ENCODE measurements at regions not wholly inside any gene's neighbourhood (a gene's known extent, or its start where the extent isn't known, plus 50 kb on each side); places are given as distances from the start of the nearest gene placed in this dataset.
A peak's percentile ranks its signal among the peaks of the same experiment; 100 is the strongest.
"Not testable (repeated sequence)": the region's sequence is repeated elsewhere in the genome, so short reads cannot be mapped to it uniquely, and the experiment has no call there.

DNA sequence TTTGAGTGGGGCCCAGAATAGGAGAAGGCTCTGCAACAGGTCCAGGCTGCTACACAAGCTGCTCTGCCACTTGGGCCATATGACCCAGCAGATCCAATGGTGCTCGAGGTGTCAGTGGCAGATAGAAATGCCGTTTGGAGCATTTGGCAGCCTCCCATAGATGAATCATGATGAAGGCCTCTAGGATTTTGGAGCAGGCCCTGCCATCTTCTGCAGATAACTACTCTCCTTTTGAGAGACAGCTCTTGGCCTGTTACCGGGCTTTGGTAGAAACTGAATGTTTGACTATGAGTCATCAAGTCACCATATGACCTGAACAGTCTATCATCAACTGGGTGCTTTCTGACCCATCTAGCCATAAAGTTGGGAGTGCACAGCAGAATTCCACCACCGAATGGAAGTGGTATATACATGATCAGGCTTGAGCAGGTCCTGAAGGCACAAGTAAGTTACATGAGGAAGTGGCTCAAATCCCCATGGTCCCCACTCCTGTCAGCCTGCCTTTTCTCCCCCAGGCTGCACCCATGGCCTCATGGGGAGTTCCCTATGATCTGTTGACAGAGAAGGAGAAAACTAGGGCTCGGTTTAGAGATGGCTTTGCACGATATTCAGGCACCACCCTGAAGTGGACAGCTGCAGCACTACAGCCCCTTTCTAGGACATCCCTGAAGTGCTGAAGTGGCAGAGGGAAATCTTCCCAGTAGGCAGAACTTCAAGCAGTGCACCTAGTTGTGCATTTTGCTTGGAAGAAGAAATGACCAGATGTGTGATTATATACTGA is 971.4 kb downstream of the MCTP2 start:
- DNase-seq (ENCODE audit: low read depth in 4 of 4, low spot score in 3 of 4) = no peak

GRCh38 chr15:95205077-95205476 is 973.7 kb downstream of the MCTP2 start:
- DNase-seq (ENCODE audit: low read depth in 4 of 4, low spot score in 3 of 4) = no peak

GRCh38 chr15:95205830-95206229 is 974.5 kb downstream of the MCTP2 start:
- not testable (repeated sequence) for DNase-seq (ENCODE audit: low read depth in 4 of 4, low spot score in 3 of 4)

DNA sequence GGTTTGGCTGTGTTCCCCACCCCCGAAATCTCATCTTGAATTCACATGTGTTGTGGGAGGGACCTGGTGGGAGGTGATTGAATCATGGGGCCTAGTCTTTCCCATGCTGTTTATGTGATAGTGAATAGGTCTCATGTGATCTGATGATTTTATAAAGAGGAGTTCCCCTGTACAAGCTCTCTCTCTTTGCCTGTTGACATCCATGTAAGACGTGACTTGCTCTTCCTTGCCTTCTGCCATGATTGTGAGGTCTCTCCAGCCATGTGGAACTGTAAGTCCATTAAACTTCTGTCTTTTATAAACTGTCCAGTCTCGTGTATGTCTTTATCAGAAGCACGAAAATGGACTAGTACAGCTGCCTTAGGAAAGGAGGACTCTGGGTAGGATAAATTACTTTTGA is 976.7 kb downstream of the MCTP2 start:
- DNase-seq (ENCODE audit: low read depth in 4 of 4, low spot score in 3 of 4) = no peak

DNA sequence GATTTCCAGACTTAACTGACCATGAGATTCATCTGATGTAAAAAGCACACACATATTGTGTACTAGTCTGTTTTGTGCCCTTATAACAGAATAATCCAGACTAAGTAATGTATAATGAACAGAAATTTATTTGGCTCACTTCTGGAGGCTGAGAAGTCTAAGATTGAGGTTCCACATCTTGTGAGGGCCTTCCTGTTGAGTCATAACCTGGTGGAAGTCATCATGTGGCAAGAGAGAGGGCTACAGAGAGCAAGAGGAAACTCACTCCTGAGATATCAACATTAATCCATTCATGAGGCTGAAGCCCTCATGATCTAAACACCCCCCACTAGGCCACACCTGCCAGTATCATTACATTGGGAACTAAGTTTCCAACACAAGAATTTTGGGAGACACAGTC is 977.6 kb downstream of the MCTP2 start:
- no peak for DNase-seq (ENCODE audit: low read depth in 4 of 4, low spot score in 3 of 4)

- no peak for DNase-seq (ENCODE audit: low read depth in 4 of 4, low spot score in 3 of 4)
Measured at GRCh38 chr15:95210436-95210981, 979.1 kb downstream of the MCTP2 start.

GRCh38 chr15:95215017-95215416 is 983.7 kb downstream of the MCTP2 start:
- peak in 1 of 4 donors; percentile 13 for DNase-seq (ENCODE audit: low read depth in 4 of 4, low spot score in 3 of 4)

GRCh38 chr15:95226835-95227234 is 995.5 kb downstream of the MCTP2 start:
- no peak for DNase-seq (ENCODE audit: low read depth in 4 of 4, low spot score in 3 of 4)

- DNase-seq (ENCODE audit: low read depth in 4 of 4, low spot score in 3 of 4) = no peak
Measured at GRCh38 chr15:95227235-95227634, 995.9 kb downstream of the MCTP2 start.

- DNase-seq (ENCODE audit: low read depth in 4 of 4, low spot score in 3 of 4) = no peak
Measured at GRCh38 chr15:95228856-95229555, 997.6 kb downstream of the MCTP2 start.

GRCh38 chr15:95235033-95235432 is 1003.7 kb downstream of the MCTP2 start:
- DNase-seq (ENCODE audit: low read depth in 4 of 4, low spot score in 3 of 4) = no peak

DNA sequence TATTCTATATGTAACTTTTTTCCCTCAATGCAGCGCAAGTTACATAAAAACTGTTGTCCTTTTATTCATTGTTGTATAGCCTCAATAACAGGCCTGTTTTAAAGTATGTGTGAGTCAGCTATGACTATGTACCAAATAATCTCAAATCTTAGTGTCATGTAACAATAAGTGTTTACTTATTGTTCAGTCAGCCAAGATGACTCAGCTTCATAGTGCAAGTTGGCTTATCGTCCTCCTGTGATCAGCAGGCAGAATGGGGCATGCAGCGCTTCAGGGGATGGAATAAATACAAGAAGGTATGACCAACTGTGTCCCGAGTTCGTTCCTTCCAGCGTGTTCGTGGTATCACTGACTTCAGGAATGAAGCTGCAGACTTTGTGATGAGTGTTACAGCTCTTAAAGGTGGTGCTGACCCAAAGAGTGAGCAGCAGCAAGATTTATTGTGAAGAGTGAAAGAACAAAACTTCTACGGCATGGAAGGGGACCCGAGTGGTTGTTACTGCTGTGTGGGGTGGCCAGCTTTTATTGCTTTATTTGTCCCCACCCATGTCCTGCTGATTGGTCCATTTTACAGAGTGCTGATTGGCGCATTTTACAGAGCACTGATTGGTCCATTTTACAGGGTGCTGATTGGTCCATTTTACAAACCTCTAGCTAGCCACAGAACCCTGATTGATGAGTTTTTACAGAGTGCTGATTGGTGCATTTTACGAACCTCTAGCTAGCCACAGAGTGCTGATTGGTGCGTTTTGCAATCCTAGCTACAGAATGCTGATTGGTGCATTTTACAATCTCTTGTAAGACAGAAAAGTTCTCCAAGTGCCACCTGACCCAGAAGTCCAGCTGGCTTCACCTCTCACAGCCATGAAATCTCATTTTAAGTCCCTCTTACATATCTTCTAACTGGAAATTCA is 1016.0 kb downstream of the MCTP2 start:
- no peak for DNase-seq (ENCODE audit: low read depth in 4 of 4, low spot score in 3 of 4)

DNA sequence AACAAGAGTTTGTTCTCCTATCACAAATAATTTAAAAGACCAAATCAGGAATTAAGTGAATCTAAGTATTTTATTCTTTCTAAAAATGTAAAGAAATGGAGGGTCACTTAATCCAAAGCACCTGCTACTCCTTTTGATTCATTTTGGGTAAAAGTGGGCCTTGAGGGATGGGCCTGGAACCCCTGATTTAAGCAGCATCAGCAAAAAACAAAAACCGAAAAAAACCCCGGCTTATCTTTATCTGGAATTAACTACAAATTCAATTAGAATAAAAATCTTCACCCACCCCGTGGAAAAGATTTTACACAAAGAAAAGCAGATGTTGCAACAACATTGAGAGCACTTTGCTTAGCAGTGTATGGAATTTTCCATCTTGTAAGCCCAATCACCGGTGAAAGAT is 1018.2 kb downstream of the MCTP2 start:
- DNase-seq (ENCODE audit: low read depth in 4 of 4, low spot score in 3 of 4) = no peak

DNA sequence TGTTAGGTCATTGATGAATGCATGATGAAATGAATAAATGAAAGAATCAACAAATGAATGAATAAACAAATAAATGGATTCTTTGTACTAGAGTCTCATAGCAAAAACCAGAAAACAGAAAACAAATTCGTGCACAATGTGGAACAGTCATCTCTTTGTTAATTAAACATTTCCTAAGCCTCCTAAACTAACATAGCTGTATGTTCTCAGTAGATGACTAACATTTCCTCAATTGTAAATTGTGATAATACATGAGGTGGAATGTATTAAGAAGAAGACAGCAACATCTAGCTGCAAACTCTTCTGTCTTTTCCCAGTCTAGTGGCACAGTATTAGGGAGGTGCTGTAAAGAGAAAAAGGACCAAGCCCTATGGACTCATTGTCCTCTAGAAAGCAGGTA is 1021.0 kb downstream of the MCTP2 start:
- no peak for DNase-seq (ENCODE audit: low read depth in 4 of 4, low spot score in 3 of 4)

DNA sequence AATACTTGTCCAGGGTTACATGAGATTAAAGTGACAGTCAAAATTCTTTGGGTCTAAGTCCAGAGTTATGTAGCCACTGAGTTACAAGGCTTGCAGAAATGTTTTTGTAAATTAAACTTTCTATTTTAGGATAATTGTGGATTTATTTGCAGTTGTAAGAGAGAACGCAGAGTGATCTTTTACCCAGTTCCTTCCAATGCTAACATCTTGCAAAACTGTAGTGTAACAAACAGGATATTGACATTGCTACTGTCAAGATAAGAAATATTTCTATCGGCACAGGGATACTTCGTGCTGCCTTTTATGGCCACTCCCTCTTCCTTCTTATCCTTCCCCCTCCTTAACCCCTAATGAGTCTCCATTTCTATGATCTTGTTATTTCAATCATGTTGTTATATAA is 1022.9 kb downstream of the MCTP2 start:
- no peak for DNase-seq (ENCODE audit: low read depth in 4 of 4, low spot score in 3 of 4)

- DNase-seq (ENCODE audit: low read depth in 4 of 4, low spot score in 3 of 4) = peak; percentile 79 to 87 (median 86)
Measured at GRCh38 chr15:95259513-95259912, 1028.2 kb downstream of the MCTP2 start.

DNA sequence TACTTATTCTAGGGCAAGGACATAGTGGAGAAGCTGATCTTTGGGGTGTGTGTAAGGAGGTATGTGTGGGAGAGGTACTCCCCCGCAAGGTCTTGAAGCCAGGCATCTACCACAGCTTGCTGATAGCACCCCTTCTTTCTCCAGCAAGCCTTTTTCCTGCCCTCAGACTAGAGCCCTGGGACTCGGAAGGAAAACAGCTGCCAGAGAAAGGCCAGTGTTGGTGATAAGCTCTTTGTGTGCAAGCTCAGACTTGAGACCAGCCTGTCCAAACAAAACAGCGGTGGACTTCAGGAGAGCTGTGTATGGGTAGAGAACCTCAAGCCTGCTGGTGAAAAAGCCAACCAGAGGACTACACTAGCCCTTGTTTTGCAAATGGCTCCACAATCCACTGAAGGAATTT is 1028.6 kb downstream of the MCTP2 start:
- DNase-seq (ENCODE audit: low read depth in 4 of 4, low spot score in 3 of 4) = no peak

DNA sequence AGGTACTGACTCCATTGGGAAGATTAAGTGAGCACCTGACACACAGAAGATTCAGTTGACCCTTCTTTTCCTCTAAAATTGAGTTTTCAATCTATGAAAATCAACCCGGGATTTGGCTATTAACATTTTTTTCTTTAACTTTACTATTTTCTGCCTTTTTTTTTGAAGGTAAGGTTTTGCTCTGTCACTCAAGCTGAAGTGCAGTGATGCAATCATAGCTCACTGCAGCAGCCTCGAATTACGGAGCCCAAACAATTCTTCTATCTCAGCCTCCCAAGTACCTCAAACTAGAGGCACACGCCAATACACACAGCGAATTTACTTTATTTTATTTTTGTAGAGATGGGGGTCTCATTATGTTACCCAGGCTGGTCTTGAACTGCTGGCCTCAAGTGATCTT is 1029.5 kb downstream of the MCTP2 start:
- no peak for DNase-seq (ENCODE audit: low read depth in 4 of 4, low spot score in 3 of 4)

- no peak for DNase-seq (ENCODE audit: low read depth in 4 of 4, low spot score in 3 of 4)
Measured at GRCh38 chr15:95261546-95261945, 1030.2 kb downstream of the MCTP2 start.

- no peak for DNase-seq (ENCODE audit: low read depth in 4 of 4, low spot score in 3 of 4)
Measured at GRCh38 chr15:95261968-95262367, 1030.6 kb downstream of the MCTP2 start.
